Upper lobe of left lung (tissue), 4 donors: ENCODE measurements at regions not wholly inside any gene's neighbourhood (a gene's known extent, or its start where the extent isn't known, plus 50 kb on each side); places are given as distances from the start of the nearest gene placed in this dataset.

Experiments used
- CTCF ChIP-seq, 6 experiments: fragments of 450-650 bp in 4 of 6; fragments of 200-600 bp in 2 of 6; sonication (generic) in 2 of 6; IDR thresholded peaks; one replicate each; pipeline ENCODE4 v1.5.1; 2016 to 2019; ENCODE audit warnings: antibody characterized with exemption in 6 of 6
- POLR2A ChIP-seq, 4 donors: fragments of 450-650 bp; IDR thresholded peaks; one replicate each; pipeline ENCODE4 v1.5.1; 2016 to 2017; ENCODE audit warnings: antibody characterized with exemption in 4 of 4, mild to moderate bottlenecking in 2 of 4

GRCh38 chr4:112053825-112054350, 91.4 kb upstream of the FAM241A start:
- TF ChIP-seq CTCF (IDR thresholded peaks at IDR 0.05) (no peak), POLR2A (IDR thresholded peaks at IDR 0.05) (no peak)
